ENCODE measurements at regions not wholly inside any gene's neighbourhood (a gene's known extent, or its start where the extent isn't known, plus 50 kb on each side); places are given as distances from the start of the nearest gene placed in this dataset.

- H3K9me3 Mint-ChIP-seq, result no peaks in the 10 kb centered on the region
- H3K4me1 Mint-ChIP-seq, result no peaks in the 10 kb centered on the region
- TF ChIP-seq GTF2I (CRISPR knock-in tag; conservative IDR thresholded peaks at IDR 0.05), result no peak
- TF ChIP-seq SMAD3 (CRISPR knock-in tag; IDR thresholded peaks at IDR 0.05; ENCODE audit: borderline replicate concordance), result no peak
- no peak for TF ChIP-seq FOXP1 (CRISPR knock-in tag; IDR thresholded peaks at IDR 0.05; ENCODE audit: borderline replicate concordance)
- no peak for TF ChIP-seq CREM (CRISPR knock-in tag; IDR thresholded peaks at IDR 0.05)
- no peak for TF ChIP-seq HMGA2 (CRISPR knock-in tag; IDR thresholded peaks at IDR 0.05)
- TF ChIP-seq JAZF1 (CRISPR knock-in tag; IDR thresholded peaks at IDR 0.05), result no peak
- TF ChIP-seq IRF2 (CRISPR knock-in tag; IDR thresholded peaks at IDR 0.05; ENCODE audit: borderline replicate concordance, low read depth), result no peak
- no peak for TF ChIP-seq ZNF423 (CRISPR knock-in tag; IDR thresholded peaks at IDR 0.05)
- no peak for TF ChIP-seq USF2 (CRISPR knock-in tag; IDR thresholded peaks at IDR 0.05)
- TF ChIP-seq MLX (CRISPR knock-in tag; IDR thresholded peaks at IDR 0.05), result no peak
- no peak for TF ChIP-seq HMGXB4 (CRISPR knock-in tag; IDR thresholded peaks at IDR 0.05)
- no peak for TF ChIP-seq ZBTB43 (CRISPR knock-in tag; IDR thresholded peaks at IDR 0.05)
- TF ChIP-seq ZNF219 (CRISPR knock-in tag; IDR thresholded peaks at IDR 0.05; ENCODE audit: borderline replicate concordance), result no peak
- no peak for TF ChIP-seq AFF4 (CRISPR knock-in tag; IDR thresholded peaks at IDR 0.05; ENCODE audit: borderline replicate concordance)
- H3K36me3 Mint-ChIP-seq, result no peaks in the 10 kb centered on the region
- ChIA-PET POLR2A (no interaction called here), CTCF (no interaction called here)
- H3K4me3 Mint-ChIP-seq, result no peak overlapping the region
- DNase-seq (ENCODE audit: low spot score) (no peak), ATAC-seq (no peak)
- H3K27ac Mint-ChIP-seq, result no peak overlapping the region
- H3K27me3 Mint-ChIP-seq (ENCODE audit: low read depth), result no peaks in the 10 kb centered on the region
Measured at GRCh38 chr18:44541781-44542180, 138.9 kb upstream of the SETBP1 start.

- ChIA-PET POLR2A (no interaction called here), CTCF (no interaction called here)
- TF ChIP-seq ELF4 (CRISPR knock-in tag; IDR thresholded peaks at IDR 0.05; ENCODE audit: low read depth) (no peak), ZNF423 (CRISPR knock-in tag; IDR thresholded peaks at IDR 0.05) (no peak), ZSCAN18 (CRISPR knock-in tag; IDR thresholded peaks at IDR 0.05) (no peak), ERG (CRISPR knock-in tag; IDR thresholded peaks at IDR 0.05) (no peak), MAX (CRISPR knock-in tag; IDR thresholded peaks at IDR 0.05) (no peak), TEAD1 (CRISPR knock-in tag; IDR thresholded peaks at IDR 0.05) (no peak)
- H3K27me3 Mint-ChIP-seq (ENCODE audit: low read depth), result no peaks in the 10 kb centered on the region
- no peaks in the 10 kb centered on the region for H3K4me1 Mint-ChIP-seq
- no peaks in the 10 kb centered on the region for H3K36me3 Mint-ChIP-seq
- H3K27ac Mint-ChIP-seq, result no peak overlapping the region
- H3K9me3 Mint-ChIP-seq, result no peaks in the 10 kb centered on the region
- H3K4me3 Mint-ChIP-seq, result no peak overlapping the region
- ATAC-seq (no peak), DNase-seq (ENCODE audit: low spot score) (no peak)
Measured at GRCh38 chr18:44543387-44543786, 137.3 kb upstream of the SETBP1 start.
